HepG2 (cell line): ENCODE measurements at regions not wholly inside any gene's neighbourhood (a gene's known extent, or its start where the extent isn't known, plus 50 kb on each side); places are given as distances from the start of the nearest gene placed in this dataset.

Experiments
- ATAC-seq: fragments of 200-7000 bp; cut with Tn5 transposase; 3 replicates; pipeline ENCODE4 v1.9.1; 2020; ENCODE audit warnings: mild to moderate bottlenecking, moderate library complexity
- BruUV-seq: library from RNA; stranded (reverse); fragments of 400-500 nt; replicated peaks from 2 replicates; lab custom pipeline; 2021; lab: Mats Ljungman, UMichigan
- CTCF ChIA-PET: fragments of 300-600 bp; formaldehyde crosslinking; extraction: SDS; loops from one replicate; lab custom pipeline; 2021; ENCODE audit warnings: low total read pairs, inconsistent platforms, low intra/inter-chr PET ratio; lab: Yijun Ruan, JAX
- POLR2A ChIA-PET: fragments of 350-600 bp; sonication (Branson Sonifier 250); formaldehyde crosslinking; loops from one replicate; lab custom pipeline; 2020; ENCODE audit warnings: antibody characterized with exemption, inconsistent platforms; lab: Yijun Ruan, JAX
- DNase-seq: peaks from one replicate; pipeline ENCODE4 v3.0.0-alpha.2; 2015; ENCODE audit warnings: low spot score
- FAIRE-seq: peaks from 3 replicates; lab custom pipeline; 2011; peaks lifted over from hg19 to GRCh38; lab: Jason Lieb, UNC
- H2AFZ ChIP-seq: one replicate; pipeline ENCODE4 v1.6.1; 2011; ENCODE audit warnings: low read length, inconsistent platforms
- H3K27ac ChIP-seq: fragments of 300-600 bp; 3 replicates; pipeline ENCODE4 v1.8.0; 2011; ENCODE audit warnings: mixed run types, mild to moderate bottlenecking, mixed read lengths, low read length, inconsistent platforms; ENCODE audit not compliant: insufficient read depth; ENCODE audit errors: extremely low read length
- H3K27me3 ChIP-seq, 2 experiments: fragments of 200-600 bp in 1 of 2; 2 replicates in 1 of 2; 3 replicates in 1 of 2; pipeline versions ENCODE4 v1.6.0 to v1.8.0; 2011; ENCODE audit warnings: low read length in 2 of 2, mild to moderate bottlenecking in 2 of 2, moderate library complexity in 2 of 2, inconsistent platforms in 1 of 2; ENCODE audit not compliant: insufficient read depth in 2 of 2, control insufficient read depth in 1 of 2
- H3K36me3 ChIP-seq, 2 experiments: fragments of 200-600 bp in 1 of 2; replicated peaks in 1 of 2; 2 replicates in 1 of 2; 3 replicates in 1 of 2; pipeline versions ENCODE4 v1.5.1 to v1.8.0; 2011; ENCODE audit warnings: low read length in 2 of 2, inconsistent platforms in 1 of 2; ENCODE audit not compliant: insufficient read depth in 2 of 2, control insufficient read depth in 1 of 2
- H3K4me1 ChIP-seq: 2 replicates; pipeline ENCODE4 v1.5.1; 2012; ENCODE audit warnings: low read length, inconsistent platforms; ENCODE audit not compliant: insufficient read depth
- H3K4me2 ChIP-seq: 2 replicates; pipeline ENCODE4 v1.6.0; 2011; ENCODE audit warnings: low read depth, low read length, inconsistent platforms
- H3K4me3 ChIP-seq, 3 experiments: fragments of 200-600 bp in 1 of 3; sonication (generic), shearing (Covaris generic) in 1 of 3; replicated peaks in 1 of 3; 2 replicates each; pipeline ENCODE4 v1.5.1; 2011 to 2016; ENCODE audit warnings: low read length in 3 of 3, inconsistent platforms in 2 of 3, low read depth in 2 of 3, mild to moderate bottlenecking in 2 of 3, control low read depth in 1 of 3, mixed read lengths in 1 of 3; ENCODE audit not compliant: insufficient read depth in 1 of 3
- H3K79me2 ChIP-seq: one replicate; pipeline ENCODE4 v1.6.1; 2011; ENCODE audit warnings: low read length, inconsistent platforms; ENCODE audit not compliant: insufficient read depth
- H3K9ac ChIP-seq: 2 replicates; pipeline ENCODE4 v1.6.0; 2011; ENCODE audit warnings: mild to moderate bottlenecking, low read depth, low read length, inconsistent platforms; ENCODE audit not compliant: insufficient read depth
- H3K9me3 ChIP-seq: 2 replicates; pipeline ENCODE4 v1.5.1; 2012; ENCODE audit warnings: mild to moderate bottlenecking, low read length
- H4K20me1 ChIP-seq: 2 replicates; pipeline ENCODE4 v1.6.0; 2011; ENCODE audit warnings: inconsistent platforms, mild to moderate bottlenecking, low read length, moderate library complexity; ENCODE audit not compliant: insufficient read depth
- GATAD1 ChIP-seq: IDR thresholded peaks from 2 replicates; pipeline ENCODE4 v1.6.1; 2016; ENCODE audit warnings: missing genetic modification reagents, missing compliant biosample characterization
- NR2F6 ChIP-seq, 2 experiments: IDR thresholded peaks; 2 replicates each; pipeline ENCODE4 v1.6.1; 2016; ENCODE audit warnings: antibody characterized with exemption in 1 of 2, mild to moderate bottlenecking in 1 of 2
- SRY ChIP-seq: sonication (generic); formaldehyde crosslinking; IDR thresholded peaks from 2 replicates; pipeline ENCODE4 v1.8.0; 2022; ENCODE audit warnings: mild to moderate bottlenecking, missing genetic modification reagents
- TGIF2 ChIP-seq: IDR thresholded peaks from 2 replicates; pipeline ENCODE4 v1.6.1; 2016; ENCODE audit warnings: control low read depth, missing compliant biosample characterization
- ZNF275 ChIP-seq: sonication (generic); formaldehyde crosslinking; IDR thresholded peaks from 2 replicates; pipeline ENCODE4 v1.8.0; 2022; ENCODE audit warnings: missing genetic modification reagents, mild to moderate bottlenecking, inconsistent platforms, borderline replicate concordance
- ZNF709 ChIP-seq: sonication (generic); formaldehyde crosslinking; IDR thresholded peaks from 2 replicates; pipeline ENCODE4 v1.5.0; 2020; ENCODE audit warnings: mild to moderate bottlenecking, missing genetic modification reagents
- ZNF816 ChIP-seq: sonication (generic); formaldehyde crosslinking; IDR thresholded peaks from 2 replicates; pipeline ENCODE4 v1.8.0; 2022; ENCODE audit warnings: missing genetic modification reagents, mild to moderate bottlenecking, borderline replicate concordance
- ZNF879 ChIP-seq: sonication (generic); formaldehyde crosslinking; IDR thresholded peaks from 2 replicates; pipeline ENCODE4 v1.8.1; 2023; ENCODE audit warnings: missing genetic modification reagents
- WGBS: methylation state at CpG from one replicate; pipeline ENCODE4 v1.1.6; 2017; ENCODE audit warnings: low lambda C conversion rate; 5-methylcytosine and 5-hydroxymethylcytosine counted together
- in situ Hi-C: cut with HindIII; loops from 2 replicates; pipeline ENCODE4 v1.10.0; 2017; ENCODE audit warnings: low pct_unique_long_range_greater_than_20kb; ENCODE audit not compliant: extremely low pct_ligation_motif_present
- intact Hi-C: fragments of 100-400 bp; cut with micrococcal nuclease; formaldehyde crosslinking; loops from one replicate; pipeline ENCODE4 v1.10.0; 2022; ENCODE audit not compliant: unreplicated experiment
- TF ChIP-seq, protein P1 (sequence below): sonication (generic); formaldehyde crosslinking; conservative IDR thresholded peaks from 2 replicates; pipeline ENCODE4 v1.8.0; 2022; ENCODE audit warnings: missing genetic modification reagents
- TF ChIP-seq, protein P2 (sequence below): IDR thresholded peaks from 2 replicates; pipeline ENCODE4 v1.6.1; 2016; ENCODE audit warnings: mild to moderate bottlenecking

DNA sequence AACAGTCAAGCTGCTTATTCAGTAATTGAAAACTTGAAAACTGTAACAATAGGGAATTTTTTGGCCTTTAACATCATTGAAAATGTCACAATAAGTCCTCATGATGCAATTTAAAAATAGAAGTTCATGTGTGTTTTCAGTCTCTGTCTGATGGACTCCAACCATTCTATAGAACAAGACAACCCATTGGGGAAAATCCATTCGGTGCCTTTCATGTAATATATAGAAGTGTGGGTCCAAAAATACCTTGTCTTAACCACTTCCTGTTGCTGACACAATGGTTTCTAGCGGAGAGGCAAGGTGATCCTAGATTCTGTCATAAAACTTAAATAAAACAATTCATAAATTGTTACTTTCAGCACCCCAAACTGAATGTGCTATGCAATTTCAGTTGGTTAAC is 1131.3 kb upstream of the MAP3K7 start:
- Histone ChIP-seq H3K9ac (no peak overlapping the region), H3K27me3 (no peaks in the 10 kb centered on the region), H3K4me1 (no peaks in the 10 kb centered on the region), H4K20me1 (no peaks in the 10 kb centered on the region), H3K4me3 (no peak overlapping the region), H3K4me2 (no peak overlapping the region), H2AFZ (no peak overlapping the region), H3K36me3 (no peaks in the 10 kb centered on the region), H3K9me3 (no peaks in the 10 kb centered on the region), H3K79me2 (no peaks in the 10 kb centered on the region), H3K27ac (no peak overlapping the region)
- intact Hi-C loops = no loop called here
- FAIRE-seq (no peak), DNase-seq (no peak), ATAC-seq (no peak)
- POLR2A ChIA-PET = no interaction called here
- CTCF ChIA-PET = no interaction called here
- WGBS = 5% methylated on average over 2 of the region's 2 CpGs
- in situ Hi-C loops = no loop called here
- TF ChIP-seq ZNF709 (CRISPR knock-in tag) (no peak), ZNF275 (CRISPR knock-in tag) (no peak), NR2F6 (IDR thresholded peaks at IDR 0.05) (no peak), NR2F6 (CRISPR knock-in tag; IDR thresholded peaks at IDR 0.05) (no peak), ZNF879 (CRISPR knock-in tag) (no peak), TGIF2 (CRISPR knock-in tag) (no peak), ZNF816 (CRISPR knock-in tag) (no peak), GATAD1 (CRISPR knock-in tag) (no peak), SRY (CRISPR knock-in tag) (no peak)
- TF ChIP-seq, protein P1, sequence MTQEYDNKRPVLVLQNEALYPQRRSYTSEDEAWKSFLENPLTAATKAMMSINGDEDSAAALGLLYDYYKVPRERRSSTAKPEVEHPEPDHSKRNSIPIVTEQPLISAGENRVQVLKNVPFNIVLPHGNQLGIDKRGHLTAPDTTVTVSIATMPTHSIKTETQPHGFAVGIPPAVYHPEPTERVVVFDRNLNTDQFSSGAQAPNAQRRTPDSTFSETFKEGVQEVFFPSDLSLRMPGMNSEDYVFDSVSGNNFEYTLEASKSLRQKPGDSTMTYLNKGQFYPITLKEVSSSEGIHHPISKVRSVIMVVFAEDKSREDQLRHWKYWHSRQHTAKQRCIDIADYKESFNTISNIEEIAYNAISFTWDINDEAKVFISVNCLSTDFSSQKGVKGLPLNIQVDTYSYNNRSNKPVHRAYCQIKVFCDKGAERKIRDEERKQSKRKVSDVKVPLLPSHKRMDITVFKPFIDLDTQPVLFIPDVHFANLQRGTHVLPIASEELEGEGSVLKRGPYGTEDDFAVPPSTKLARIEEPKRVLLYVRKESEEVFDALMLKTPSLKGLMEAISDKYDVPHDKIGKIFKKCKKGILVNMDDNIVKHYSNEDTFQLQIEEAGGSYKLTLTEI (CRISPR knock-in tag) = no peak
- TF ChIP-seq, protein P2, sequence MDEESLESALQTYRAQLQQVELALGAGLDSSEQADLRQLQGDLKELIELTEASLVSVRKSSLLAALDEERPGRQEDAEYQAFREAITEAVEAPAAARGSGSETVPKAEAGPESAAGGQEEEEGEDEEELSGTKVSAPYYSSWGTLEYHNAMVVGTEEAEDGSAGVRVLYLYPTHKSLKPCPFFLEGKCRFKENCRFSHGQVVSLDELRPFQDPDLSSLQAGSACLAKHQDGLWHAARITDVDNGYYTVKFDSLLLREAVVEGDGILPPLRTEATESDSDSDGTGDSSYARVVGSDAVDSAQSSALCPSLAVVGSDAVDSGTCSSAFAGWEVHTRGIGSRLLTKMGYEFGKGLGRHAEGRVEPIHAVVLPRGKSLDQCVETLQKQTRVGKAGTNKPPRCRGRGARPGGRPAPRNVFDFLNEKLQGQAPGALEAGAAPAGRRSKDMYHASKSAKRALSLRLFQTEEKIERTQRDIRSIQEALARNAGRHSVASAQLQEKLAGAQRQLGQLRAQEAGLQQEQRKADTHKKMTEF (CRISPR knock-in tag) = no peak
- TF ChIP-seq, all 625 proteins: peak for 0
- BruUV-seq = no TSS peak
